PFSK-1 (cell line): ENCODE measurements at regions not wholly inside any gene's neighbourhood (a gene's known extent, or its start where the extent isn't known, plus 50 kb on each side); places are given as distances from the start of the nearest gene placed in this dataset.

Experiments used
- FOXP2 ChIP-seq: optimal IDR thresholded peaks from 2 replicates; pipeline ENCODE3; 2011; ENCODE audit warnings: borderline replicate concordance, control low read depth, inconsistent platforms; ENCODE audit not compliant: insufficient read depth; ENCODE audit errors: extremely low read length, extremely low read depth
- POLR2AphosphoS5 ChIP-seq: IDR thresholded peaks from 2 replicates; pipeline ENCODE4 v1.6.1; 2012; ENCODE audit warnings: low read depth, mild to moderate bottlenecking, control low read depth, low read length, moderate library complexity
- REST ChIP-seq, 2 experiments: IDR thresholded peaks; 2 replicates each; pipeline versions ENCODE4 v1.6.1 to v1.8.0; 2011 to 2012; ENCODE audit warnings: low read depth in 2 of 2, low read length in 2 of 2, control low read depth in 1 of 2, inconsistent platforms in 1 of 2, mild to moderate bottlenecking in 1 of 2, moderate library complexity in 1 of 2; ENCODE audit not compliant: insufficient read depth in 1 of 2
- SIN3A ChIP-seq: IDR thresholded peaks from 2 replicates; pipeline ENCODE4 v1.6.1; 2012; ENCODE audit warnings: mild to moderate bottlenecking, low read length, moderate library complexity, borderline replicate concordance; ENCODE audit not compliant: insufficient read depth
- TAF1 ChIP-seq: IDR thresholded peaks from 2 replicates; pipeline ENCODE4 v1.6.1; 2012; ENCODE audit warnings: low read length, control low read depth, borderline replicate concordance; ENCODE audit not compliant: insufficient read depth

GRCh38 chr17:15134363-15134762 lies 130.8 kb downstream of the PMP22 start:
- no peak for TF ChIP-seq TAF1
- TF ChIP-seq FOXP2, result no peak
- TF ChIP-seq REST (IDR thresholded peaks at IDR 0.05; ENCODE audit: insufficient read depth in 1 of 2, low read depth in 2 of 2, low read length in 2 of 2), result no peak
- TF ChIP-seq POLR2AphosphoS5, result no peak
- TF ChIP-seq SIN3A, result no peak

DNA sequence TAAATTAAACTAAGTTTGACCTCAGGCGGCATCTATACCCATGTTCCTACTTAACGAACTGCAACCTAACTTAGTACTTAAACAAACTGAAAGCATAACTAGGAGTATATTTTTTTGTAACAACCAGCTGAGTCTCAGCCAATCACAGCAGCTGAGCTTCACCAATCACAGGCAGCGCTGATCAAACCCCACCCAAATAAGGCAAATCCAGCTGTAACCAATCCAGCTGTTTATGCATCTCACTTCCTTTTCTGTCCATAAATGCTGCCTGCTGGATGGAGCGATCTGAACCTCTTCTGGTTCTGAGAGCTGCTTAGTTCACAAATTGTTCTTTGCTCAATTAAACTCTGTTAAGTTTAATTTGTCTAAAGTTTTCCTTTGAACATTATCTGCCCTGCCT lies 131.3 kb downstream of the PMP22 start:
- TF ChIP-seq SIN3A (no peak), TAF1 (no peak), FOXP2 (no peak), REST (IDR thresholded peaks at IDR 0.05; ENCODE audit: insufficient read depth in 1 of 2, low read depth in 2 of 2, low read length in 2 of 2) (no peak), POLR2AphosphoS5 (no peak)

GRCh38 chr17:15133143-15133542 lies 132.0 kb downstream of the PMP22 start:
- TF ChIP-seq POLR2AphosphoS5 (no peak), REST (IDR thresholded peaks at IDR 0.05; ENCODE audit: insufficient read depth in 1 of 2, low read depth in 2 of 2, low read length in 2 of 2) (no peak), TAF1 (no peak), SIN3A (no peak), FOXP2 (no peak)

DNA sequence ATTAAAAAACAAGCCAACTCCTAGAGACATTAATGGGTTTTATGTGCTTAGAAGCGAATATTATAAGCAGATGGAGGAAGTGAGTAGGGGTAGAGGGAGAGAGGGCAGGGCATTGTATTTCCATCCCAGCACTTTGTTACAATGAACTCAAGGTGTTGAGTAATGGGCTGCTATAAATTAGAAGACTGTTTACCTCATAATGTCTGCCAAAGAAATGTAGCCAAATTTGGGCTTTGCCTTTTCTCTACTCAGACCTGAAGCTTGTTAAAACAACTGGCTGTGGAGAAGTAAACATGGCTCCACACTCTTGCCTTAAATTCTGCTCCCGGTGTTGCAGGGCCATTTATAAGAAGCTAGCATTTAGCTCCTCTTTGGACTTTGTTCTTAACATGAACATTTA lies 134.7 kb downstream of the PMP22 start:
- no peak for TF ChIP-seq TAF1
- TF ChIP-seq REST (IDR thresholded peaks at IDR 0.05; ENCODE audit: insufficient read depth in 1 of 2, low read depth in 2 of 2, low read length in 2 of 2), result no peak
- no peak for TF ChIP-seq POLR2AphosphoS5
- TF ChIP-seq SIN3A, result no peak
- no peak for TF ChIP-seq FOXP2

DNA sequence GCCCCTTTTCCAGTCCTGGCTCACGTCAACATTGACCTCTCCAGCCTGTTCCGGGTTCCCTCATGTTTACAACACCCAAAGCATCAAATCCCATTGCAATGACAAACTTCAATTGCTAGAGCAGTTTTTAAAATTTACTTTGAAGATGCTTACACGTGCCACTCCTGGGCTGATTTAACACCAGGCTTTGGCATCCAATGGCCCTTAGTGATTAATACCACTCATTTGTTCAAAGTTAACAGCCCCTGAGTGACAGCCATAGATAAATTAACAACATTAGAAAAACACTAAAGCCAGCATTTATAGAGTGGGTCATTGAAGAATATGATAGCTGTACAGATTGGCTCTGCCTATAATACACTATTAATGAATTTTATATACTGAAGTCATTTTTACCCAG lies 135.1 kb downstream of the PMP22 start:
- TF ChIP-seq REST (IDR thresholded peaks at IDR 0.05; ENCODE audit: insufficient read depth in 1 of 2, low read depth in 2 of 2, low read length in 2 of 2) (no peak), FOXP2 (no peak), SIN3A (no peak), POLR2AphosphoS5 (no peak), TAF1 (no peak)
